ENCODE measurements at regions not wholly inside any gene's neighbourhood (a gene's known extent, or its start where the extent isn't known, plus 50 kb on each side); places are given as distances from the start of the nearest gene placed in this dataset.

- TF ChIP-seq POLR2AphosphoS5 (IDR thresholded peaks at IDR 0.05) (no peak), POLR2A (IDR thresholded peaks at IDR 0.05) (no peak)
- TF ChIP-seq, protein P1, sequence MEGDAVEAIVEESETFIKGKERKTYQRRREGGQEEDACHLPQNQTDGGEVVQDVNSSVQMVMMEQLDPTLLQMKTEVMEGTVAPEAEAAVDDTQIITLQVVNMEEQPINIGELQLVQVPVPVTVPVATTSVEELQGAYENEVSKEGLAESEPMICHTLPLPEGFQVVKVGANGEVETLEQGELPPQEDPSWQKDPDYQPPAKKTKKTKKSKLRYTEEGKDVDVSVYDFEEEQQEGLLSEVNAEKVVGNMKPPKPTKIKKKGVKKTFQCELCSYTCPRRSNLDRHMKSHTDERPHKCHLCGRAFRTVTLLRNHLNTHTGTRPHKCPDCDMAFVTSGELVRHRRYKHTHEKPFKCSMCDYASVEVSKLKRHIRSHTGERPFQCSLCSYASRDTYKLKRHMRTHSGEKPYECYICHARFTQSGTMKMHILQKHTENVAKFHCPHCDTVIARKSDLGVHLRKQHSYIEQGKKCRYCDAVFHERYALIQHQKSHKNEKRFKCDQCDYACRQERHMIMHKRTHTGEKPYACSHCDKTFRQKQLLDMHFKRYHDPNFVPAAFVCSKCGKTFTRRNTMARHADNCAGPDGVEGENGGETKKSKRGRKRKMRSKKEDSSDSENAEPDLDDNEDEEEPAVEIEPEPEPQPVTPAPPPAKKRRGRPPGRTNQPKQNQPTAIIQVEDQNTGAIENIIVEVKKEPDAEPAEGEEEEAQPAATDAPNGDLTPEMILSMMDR (IDR thresholded peaks at IDR 0.05), result no peak
Measured at GRCh38 chr21:43298546-43299440, 128.1 kb downstream of the SIK1 start.
